ENCODE measurements at regions not wholly inside any gene's neighbourhood (a gene's known extent, or its start where the extent isn't known, plus 50 kb on each side); places are given as distances from the start of the nearest gene placed in this dataset.
A peak's percentile ranks its signal among the peaks of the same experiment; 100 is the strongest.

DNA sequence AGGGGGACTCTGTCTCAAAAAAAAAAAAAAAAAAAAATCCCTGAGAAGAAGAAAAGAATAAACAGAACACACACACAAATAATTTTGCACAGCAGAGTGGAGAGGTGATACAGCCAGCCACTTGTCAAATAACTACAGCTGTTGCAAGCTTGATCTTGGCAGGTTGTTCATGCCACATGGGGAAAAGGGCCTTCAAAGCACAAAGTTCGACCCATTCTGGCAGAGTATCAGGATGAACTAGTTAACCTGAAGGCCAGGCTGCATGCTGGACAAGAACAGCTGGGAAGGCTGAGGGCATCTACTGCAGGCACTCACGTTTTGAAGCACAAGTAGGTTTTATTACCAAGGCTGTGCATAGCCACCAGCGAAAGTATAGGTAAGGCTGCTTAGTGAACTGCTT, 104.1 kb downstream of the KCTD15 start:
- DNase-seq: no peak

DNA sequence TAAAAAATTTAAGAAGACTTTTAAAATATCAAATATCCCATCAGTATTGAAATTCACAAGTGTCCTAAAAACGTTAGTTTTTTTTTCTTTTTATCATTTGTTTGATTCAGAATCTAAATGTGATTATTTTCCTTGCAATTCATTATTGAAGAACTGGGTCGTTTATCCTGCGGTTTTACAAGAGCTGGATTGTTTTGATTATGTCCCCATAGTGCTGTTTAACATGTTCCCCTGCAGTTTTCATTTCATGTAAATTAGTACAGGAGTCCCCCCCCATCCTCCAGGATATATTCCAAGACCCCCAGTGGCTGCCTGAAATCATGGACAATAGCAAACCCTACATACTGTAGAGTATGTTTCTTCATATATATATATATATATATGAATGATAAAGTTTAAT, 105.7 kb downstream of the KCTD15 start:
- no peak for DNase-seq

DNA sequence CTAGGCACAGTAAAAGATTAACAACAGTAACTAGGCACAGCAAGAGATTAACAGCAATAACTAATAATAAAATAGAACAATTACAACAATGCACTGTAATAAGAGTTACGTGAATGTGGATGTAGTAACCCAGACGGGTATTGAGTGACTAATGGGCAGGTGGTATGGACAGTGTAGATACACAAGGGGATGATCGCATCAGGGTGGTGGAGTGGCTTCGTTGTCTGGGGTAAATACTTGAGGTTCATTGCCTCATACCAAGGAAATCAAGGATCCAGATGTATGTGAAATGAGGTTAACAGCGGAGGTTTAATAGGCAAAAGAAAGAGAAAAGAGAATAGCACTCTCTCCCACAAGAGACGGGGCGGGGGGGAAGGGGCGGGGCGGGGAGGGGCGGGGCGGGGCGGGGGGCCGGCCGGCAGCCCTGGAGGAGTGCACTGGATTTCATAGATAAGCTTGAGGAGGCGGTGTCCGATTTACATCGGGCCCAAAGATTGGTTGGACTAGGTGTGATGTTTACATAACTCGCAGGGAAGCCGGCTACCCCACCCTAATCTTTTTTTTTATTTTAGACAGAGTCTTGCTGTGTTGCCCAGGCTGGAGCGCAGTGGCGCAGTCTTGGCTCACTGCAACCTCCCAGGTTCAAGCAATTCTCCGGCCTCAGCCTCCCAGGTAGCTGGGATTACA, 106.3 kb downstream of the KCTD15 start:
- no peak for DNase-seq

DNA sequence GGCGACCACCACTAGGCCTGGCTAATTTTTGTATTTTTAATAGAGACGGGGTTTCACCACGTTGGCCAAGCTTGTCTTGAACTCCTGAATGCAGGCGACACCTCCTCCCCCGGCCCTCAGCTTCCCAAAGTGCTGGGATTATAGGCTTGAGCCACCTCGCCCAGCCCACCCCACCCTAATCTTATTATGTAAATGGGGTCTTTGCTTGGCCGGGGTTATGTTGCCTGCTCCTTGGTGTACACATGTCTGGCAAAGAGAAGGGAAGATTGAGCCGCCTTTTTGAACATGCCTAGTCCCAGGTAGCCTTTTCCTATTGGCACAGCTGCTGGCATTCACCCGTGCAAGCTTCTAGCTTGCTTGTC, 106.8 kb downstream of the KCTD15 start:
- DNase-seq: no peak

DNA sequence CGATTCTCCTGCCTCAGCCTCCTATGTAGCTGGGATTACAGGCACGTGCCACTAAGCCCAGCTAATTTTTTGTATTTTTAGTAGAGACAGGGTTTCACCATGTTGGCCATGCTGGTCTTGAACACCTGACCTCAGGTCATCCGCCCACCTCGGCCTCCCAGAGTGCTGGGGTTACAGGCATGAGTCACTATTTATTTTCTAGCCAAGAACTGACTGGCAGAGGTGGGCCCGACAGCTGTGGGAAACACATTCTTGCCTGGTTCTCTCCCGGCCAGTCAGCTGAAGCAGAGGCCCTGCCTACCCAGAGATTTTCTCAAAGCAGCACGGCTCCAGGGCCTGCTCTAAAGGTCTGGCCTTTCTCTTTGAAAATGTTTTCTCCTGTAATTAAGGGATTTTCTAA, 108.0 kb downstream of the KCTD15 start:
- no peak for DNase-seq

DNA sequence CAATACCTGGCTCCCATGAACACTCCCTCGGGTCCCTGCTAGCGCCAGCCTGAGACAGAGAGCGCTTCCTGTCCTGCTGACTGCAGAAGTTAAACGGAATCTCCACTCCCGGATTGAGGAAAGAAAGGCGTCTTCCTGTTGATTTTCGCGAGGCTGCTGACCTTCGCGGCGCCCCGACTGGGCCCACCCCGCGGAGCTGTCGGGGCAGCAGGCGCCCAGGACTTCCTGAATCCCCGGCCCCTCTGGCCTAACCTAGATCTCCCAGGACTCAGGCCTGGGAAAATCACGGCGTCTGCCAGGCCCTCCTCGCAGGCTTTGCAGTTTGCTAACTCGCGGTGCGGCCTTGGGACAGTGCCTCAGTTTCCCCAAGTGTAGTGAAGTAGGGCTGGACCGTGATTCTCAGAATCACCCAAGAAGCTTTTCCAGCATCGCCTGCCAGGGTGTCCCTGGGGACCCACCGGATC, 108.8 kb downstream of the KCTD15 start:
- no peak for DNase-seq

DNA sequence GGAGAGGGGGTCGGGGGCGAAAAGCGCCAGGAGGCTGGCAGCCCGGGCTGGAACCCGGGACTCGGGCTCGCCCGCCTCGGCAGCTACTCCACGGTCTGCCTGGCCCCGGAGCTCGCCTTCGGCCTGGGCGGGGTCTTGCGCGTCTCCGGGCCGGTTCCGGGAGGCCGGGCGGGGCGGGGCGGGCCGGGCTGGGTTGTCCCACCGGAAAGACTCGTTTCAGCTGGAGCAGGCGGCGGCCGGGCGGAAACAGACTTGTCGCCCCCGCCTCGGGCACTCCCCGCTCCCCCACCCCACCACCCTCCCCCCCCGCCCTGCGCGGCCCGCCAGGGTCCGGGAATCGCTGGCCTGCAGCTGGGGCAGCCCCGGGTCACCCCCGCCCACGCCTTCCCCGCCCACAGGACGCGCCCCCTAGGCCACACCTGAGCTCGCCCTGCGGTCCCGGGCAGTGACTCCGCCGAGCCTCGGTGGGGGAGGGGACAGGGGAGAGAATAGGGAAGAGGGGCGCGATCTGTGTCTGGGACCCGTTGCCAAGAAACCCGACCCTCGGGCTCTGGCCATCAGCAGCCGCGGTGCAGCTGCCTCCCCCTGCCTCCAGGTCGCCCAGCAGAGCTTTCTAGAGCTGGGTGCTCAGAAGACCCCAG, 109.4 kb downstream of the KCTD15 start:
- peak; percentile 12 for DNase-seq

DNA sequence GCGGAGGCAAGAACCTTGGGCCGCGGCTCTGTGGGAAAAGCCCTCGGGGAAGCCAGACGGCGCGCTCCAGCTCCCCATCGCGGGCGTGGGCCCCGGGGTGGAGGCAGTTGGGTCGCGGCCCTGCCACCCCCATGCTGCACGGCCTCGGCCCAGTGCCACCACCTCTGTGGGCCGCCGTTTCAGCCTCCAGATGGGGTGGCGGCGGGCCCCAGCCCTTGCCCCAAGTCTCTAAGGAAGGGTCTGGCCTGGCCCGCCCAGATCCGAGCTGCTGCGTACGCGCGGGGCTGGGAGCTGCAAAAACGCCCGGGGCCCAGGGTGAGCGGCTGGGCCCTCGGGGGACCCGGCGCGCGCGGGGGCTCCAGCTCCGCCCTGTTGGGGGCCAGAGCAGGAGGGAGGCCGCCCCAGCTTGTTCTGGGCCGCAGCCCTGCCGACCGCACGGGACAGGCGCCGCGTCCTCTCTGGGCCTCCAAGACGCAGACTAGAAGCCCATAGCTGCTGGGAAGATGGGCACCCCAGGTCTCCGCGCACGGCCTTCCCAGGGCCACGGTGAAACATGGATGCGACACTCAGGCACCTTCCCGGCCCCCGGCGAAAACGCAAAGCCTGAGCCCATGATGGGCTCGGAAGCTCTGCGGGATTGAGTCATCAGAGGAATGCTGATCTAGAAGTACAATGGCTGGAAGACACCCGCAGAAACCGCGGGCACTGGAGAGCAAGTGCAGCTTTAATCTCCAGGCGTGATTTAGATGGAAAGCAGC, 110.1 kb downstream of the KCTD15 start:
- DNase-seq: peak; percentile 52

DNA sequence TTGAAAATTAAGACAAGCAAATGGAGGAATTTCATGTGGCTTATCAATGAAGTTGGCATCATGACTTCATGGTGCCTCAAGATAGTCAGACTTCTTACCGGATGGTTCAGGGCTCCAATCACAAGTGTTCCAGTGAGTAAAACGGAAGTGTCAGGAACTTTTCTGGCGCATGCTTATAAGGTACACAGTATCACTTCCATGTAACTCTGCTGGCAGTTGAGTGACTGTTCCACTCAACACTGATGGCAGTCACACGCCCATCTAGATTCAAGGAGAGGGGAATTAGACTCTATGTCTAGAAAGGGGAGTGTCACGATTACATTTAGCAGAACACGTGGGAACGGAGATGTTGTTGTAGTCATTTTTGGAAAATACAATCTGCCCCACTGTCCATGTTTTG, 114.3 kb downstream of the KCTD15 start:
- no peak for DNase-seq

DNA sequence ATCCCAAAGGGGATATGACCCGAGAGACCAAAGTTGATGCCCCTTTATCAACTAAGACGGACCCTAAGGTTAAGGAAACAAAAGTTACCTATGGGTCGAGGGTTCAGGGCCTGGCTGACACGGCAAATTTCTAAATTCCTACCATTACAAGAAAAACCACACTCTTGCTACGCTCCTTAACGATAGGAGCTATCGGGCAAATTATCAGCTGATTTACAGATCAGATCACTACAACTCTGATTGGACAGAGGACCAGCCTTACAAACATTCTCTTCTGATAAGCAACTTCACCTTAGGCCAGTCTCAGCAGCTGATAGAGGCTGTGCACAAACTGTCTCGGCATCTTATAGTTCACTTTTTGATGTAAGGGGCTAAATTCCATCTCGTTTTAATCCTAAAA, 117.9 kb downstream of the KCTD15 start:
- no peak for DNase-seq

DNA sequence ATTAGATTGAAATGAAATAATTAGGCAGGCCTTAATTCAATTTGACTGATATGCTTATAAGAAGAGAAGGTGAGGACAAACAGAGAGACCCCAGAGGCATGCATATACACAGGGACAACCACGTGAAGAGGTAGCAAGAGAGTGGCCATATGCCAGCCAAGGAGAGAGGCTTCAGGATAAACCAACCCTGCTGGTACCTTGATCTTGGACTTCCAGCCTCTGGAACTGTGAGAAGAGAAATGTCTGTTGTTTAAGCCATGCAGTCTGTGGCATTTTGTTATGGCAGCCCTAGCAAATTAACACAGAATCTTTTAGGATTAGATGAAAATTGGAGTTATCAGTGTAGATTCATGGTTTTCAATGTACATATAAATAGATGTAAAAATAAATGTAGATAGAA, 120.1 kb downstream of the KCTD15 start:
- no peak for DNase-seq

DNA sequence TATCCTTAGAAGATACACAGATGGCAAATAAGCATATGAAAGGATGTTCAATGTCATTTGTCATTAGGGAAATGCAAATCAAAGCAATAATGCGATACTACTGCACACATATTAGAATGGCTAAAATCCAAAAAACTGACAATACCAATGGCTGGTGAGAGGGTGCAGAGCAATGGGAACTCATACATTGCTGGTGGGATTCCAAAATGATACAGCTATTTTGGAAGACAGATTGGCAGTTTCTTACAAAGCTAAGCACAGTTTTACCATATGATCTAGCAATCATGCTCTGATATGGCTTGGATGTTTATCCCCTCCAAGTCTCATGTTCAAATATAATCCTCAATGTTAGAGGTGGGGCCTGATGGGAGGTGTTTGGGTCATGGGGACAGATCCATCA, 122.6 kb downstream of the KCTD15 start:
- no peak for DNase-seq

DNA sequence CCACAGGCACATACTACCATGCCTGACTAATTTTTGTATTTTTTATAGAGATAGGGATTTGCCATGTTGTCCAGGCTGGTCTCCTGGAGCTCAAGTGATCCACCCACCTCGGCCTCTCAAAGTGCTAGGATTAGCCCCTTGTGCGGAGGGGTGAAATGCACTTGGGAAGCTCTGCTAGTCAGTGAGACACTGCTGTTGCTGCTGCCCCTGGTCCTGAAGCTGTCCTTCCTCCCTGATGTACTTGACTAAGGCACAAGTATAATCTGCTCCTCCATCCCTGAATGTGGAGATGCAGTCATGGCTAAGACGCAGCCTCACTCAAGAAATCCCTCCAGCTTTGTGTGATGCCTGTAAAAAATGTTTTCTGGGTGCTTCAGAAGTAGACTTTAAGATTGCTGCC, 124.5 kb downstream of the KCTD15 start:
- DNase-seq: no peak

DNA sequence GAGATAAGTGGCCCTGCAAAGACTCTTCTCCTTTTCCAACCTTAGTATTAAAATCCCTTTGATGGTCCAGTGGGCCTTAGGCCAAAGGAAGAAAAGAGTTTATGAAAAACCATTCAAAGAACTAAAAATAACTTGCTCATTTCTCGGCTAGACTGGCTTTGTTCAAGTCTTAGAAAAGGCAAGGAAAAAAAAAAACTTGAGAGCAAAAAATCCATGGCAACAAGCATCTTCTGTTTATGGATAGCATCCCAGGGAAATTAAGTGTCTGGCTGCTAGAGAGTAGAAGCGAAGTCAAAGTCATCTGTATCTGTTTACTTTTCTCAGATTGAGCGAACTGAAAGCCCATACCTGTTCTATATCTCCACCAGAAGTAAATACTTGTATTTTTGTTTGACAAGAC, 129.6 kb downstream of the KCTD15 start:
- no peak for DNase-seq

DNA sequence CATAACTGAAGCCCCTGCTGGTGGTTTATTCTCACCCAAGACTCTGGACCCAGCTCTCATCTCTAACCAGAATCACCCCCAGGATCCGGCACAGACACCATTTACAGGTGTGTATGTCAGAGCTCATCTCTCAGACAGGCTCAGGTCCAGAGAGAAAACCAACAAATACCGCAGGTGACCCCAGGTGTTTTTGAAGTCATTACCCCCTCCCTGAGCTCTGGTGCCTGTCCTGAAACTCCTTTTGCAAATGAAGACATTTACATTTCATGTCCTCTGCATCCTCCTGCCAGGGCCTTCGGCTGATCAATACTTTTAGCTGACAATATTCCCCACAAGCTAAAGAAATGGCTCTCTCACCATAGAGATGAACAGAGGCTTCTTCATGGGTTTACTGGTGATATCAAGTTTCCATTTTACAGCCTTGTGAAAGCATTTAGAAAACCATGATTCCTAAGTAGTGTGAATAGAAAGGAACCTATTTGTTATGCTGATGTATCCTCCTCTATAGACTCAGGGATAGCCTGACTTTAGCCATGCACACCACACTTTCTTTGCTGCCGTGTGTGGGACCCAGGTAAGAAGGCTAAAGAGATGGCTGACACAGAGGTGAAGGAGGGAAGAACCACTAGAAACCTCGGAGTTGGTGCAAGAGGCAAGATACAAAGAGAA, 131.3 kb downstream of the KCTD15 start:
- no peak for DNase-seq

DNA sequence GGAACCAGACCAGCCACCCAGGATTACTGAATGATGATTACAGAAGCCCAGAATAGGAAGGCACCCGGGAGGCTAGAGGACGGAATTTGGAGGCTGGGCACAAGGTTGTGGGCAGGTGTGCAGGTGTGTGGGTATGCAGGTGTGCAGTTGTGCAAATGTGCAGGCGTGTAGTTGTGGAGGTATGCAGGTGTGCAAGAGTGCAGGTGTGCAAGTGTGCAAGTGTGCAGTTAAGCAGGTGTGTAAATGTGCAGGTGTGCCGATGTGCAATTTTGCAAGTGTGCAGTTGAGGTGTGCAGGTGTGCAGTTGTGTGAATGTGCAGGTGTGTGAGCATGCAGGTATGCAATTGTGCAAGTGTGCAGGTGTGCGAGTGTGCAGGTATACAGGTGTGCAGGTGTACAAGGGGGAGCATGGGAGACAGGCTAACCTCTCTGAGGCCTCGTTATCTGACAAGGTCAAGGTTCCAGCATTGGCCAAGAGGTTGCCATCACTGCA, 131.8 kb downstream of the KCTD15 start:
- no peak for DNase-seq

DNA sequence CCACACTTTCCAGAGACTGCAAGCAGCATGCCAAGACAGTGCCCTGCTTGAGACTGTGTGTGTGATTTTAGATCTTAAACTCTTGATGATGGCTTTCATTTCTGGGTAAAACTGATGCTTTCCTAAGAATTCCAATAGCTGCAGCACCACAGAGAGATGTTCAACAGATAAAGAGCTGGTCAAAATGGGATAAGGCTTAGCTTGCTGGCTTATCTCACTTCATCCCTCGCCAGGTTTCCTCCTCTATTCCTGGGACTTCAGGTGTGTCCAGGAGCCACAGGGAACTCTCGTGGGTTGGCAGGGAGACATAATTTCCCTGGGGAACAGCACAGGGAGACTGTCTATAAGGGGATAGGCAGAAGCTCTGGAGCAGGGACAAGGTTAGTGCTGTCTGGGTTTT, 137.3 kb downstream of the KCTD15 start:
- DNase-seq: no peak

DNA sequence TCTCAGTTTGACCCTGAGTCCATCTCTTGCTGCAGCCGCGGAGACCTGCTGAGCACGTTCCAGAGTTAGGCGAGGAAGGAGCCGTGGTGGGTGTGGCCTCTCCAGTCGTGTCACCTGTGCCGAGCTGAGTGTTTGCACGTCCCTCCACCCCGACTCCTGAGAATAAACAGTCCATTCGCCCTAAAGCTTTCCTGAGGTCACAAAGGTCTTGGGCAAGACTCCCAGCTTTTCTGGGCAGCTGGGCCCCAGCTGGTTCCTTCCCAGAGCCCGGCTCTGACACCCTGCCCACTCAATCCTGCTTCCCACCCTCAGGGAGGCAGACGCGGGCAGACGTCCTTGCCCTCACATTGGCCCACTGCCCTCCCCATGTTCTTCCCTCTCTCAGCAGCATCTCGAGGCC, 142.2 kb downstream of the KCTD15 start:
- DNase-seq: no peak

DNA sequence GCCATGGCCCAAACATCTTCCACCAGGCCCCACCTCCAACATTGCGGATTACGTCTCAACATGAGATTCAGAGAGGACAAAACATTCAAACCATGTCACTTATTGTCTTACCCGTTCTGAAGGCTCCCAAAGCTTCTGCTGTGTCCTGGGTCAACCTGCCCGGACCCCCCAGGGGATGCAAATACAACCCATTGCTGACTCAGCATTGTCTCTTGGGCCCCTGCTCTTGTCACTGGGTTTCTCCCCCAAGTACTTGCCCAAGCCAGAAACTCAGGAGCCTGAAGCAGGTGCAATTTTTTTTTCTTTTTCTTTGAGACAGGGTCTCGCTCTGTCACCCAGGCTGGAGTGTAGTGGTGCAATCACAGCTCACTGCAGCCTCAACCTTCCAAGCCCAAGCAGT, 144.5 kb downstream of the KCTD15 start:
- DNase-seq: no peak

DNA sequence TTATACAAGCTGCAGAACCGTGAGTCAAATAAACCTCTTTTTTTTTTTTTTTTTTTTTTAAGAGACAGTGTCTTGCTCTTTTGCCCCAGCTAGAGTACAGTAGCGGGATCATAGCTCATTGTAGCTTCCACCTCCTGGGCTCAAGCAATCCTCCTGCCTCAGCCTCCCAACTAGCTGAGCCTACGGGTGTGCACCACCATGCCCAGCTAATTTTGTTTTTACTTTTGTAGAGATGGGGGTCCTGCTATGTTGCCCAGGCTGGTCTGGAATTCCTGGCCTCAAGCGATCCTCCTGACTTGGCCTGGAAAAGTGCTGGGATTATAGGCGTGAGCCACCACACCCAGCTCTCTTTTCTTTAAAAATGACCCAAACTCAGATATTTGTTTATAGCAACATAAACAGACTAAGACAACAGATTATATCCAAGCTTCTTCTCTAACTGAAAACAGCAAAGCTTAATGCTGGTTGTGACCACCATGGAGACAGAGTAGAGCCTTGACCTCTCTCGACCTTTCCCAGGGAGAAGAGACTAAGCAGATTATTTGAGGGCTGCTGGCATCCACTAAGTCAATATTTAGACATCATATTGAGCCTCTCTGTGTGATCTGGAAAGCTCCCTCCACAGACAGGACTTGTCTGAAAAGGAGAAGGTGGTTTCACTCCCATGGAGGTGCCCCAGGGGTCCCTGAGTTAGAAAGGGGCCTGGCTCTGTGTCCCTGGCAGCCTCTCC, 150.0 kb downstream of the KCTD15 start:
- DNase-seq: no peak

DNA sequence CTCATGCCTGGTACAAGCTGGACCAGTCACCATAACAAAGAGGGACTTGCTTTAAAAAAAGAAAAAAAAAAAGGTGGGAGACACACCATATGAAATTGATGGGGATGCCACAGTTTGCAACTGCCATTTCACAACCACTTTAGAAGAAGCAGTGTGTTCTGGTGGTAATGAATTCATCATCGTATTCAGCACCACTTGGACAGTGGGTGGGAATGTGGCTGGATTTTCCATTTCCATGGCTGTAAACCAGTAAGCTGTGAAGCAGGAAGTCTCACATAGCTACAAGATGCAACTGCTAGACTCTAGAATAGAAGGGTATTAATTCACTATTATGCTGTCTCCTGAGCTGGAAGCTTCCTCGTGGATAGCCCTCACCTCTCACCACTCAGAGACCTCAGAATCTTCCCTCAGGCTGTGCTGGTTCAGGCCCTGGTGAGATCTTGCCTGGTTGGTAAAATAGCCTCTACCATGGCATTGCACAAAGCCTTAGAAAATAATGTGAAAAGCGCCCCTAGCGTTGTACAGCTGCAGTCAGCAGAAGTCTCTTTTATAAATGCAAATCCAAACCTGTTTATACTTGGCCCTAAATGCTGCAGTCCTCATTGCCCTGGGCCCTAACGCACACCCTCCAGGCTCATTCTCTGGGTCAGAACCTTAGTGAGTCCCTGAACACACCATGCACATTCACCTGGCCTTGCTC, 150.7 kb downstream of the KCTD15 start:
- peak; percentile 4 for DNase-seq

DNA sequence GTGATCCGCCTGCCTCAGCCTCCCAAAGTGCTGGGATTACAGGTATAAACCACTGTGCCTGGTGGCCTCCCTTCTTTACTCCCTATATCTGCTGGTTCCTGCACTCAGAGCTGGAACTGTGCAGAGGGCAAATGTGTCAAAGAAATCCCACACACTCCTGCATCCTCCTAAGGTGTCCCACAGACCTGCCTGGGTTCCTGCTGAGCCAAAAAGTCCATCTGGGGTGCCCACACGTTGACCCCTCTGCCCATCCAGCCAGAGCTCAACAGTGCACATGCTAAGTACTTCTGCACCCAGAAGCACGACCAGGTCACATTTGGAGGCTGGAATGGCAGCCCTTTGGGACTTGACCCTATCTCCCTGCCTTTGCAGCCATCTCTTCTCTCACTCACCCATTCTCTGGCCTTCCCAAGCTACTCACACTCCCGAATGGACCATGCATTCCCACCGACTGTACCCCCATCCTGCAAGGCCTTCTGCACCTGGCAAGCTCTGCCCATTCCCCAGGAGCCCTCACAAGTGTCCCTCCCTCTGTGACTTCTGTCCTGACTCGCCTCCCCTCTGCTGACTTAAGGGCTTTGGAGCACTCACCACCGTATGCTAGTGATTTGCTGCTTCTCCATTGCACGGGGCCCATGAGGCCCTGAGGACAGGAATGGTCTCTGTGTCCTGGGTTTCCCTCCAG, 152.1 kb downstream of the KCTD15 start:
- DNase-seq: no peak
